Stimulated activated CD4-positive, alpha-beta T cell treated with anti-CD3 and anti-CD28 coated beads, Interleukin-12 subunit alpha, Interleukin-12 subunit beta, amount 100 ng/mL, for 24 hours (primary cell): ENCODE measurements at regions not wholly inside any gene's neighbourhood (a gene's known extent, or its start where the extent isn't known, plus 50 kb on each side); places are given as distances from the start of the nearest gene placed in this dataset.
A peak's percentile ranks its signal among the peaks of the same experiment; 100 is the strongest.
"Not testable (repeated sequence)": the region's sequence is repeated elsewhere in the genome, so short reads cannot be mapped to it uniquely, and the experiment has no call there.

Experiments used
- DNase-seq, 2 experiments: peaks; one replicate each; pipeline ENCODE4 v3.0.0-alpha.2; 2020; ENCODE audit warnings: low read depth in 2 of 2

GRCh38 chr12:4822572-4822971 is 87.1 kb upstream of the KCNA1 start:
- no peak for DNase-seq

GRCh38 chr12:4824380-4824779 is 85.3 kb upstream of the KCNA1 start:
- no peak for DNase-seq

GRCh38 chr12:4825011-4825858 is 84.5 kb upstream of the KCNA1 start:
- DNase-seq = no peak

GRCh38 chr12:4826909-4827308 is 82.8 kb upstream of the KCNA1 start:
- DNase-seq = no peak

GRCh38 chr12:4828176-4828575 is 81.5 kb upstream of the KCNA1 start:
- DNase-seq = no peak

GRCh38 chr12:4829161-4829792 is 80.4 kb upstream of the KCNA1 start:
- no peak for DNase-seq

GRCh38 chr12:4829793-4830162 is 79.9 kb upstream of the KCNA1 start:
- no peak for DNase-seq

GRCh38 chr12:4830556-4831210 is 79.0 kb upstream of the KCNA1 start:
- no peak for DNase-seq

- DNase-seq = no peak
These were observed 76.7 kb upstream of the KCNA1 start for GRCh38 chr12:4833053-4833452.

- no peak for DNase-seq
These were observed 76.2 kb upstream of the KCNA1 start for GRCh38 chr12:4833524-4833923.

- DNase-seq = not testable (repeated sequence)
These were observed 67.3 kb upstream of the KCNA1 start for GRCh38 chr12:4842401-4842800.

- no peak for DNase-seq
These were observed 65.8 kb upstream of the KCNA1 start for GRCh38 chr12:4843907-4844306.

- no peak for DNase-seq
These were observed 62.0 kb upstream of the KCNA1 start for GRCh38 chr12:4847713-4848112.

GRCh38 chr12:4849115-4849541 is 60.6 kb upstream of the KCNA1 start:
- no peak for DNase-seq

GRCh38 chr12:4849795-4850345 is 59.8 kb upstream of the KCNA1 start:
- DNase-seq = no peak

- no peak for DNase-seq
These were observed 58.8 kb upstream of the KCNA1 start for GRCh38 chr12:4850857-4851380.

GRCh38 chr12:4852308-4852707 is 57.4 kb upstream of the KCNA1 start:
- DNase-seq = no peak

GRCh38 chr12:4852911-4853310 is 56.8 kb upstream of the KCNA1 start:
- DNase-seq = no peak

- DNase-seq = peak in 1 of 2 experiments; percentile 37
These were observed 54.4 kb upstream of the KCNA1 start for GRCh38 chr12:4855121-4855924.

GRCh38 chr12:4856596-4856995 is 53.1 kb upstream of the KCNA1 start:
- no peak for DNase-seq
